Cardiac muscle cell (in vitro differentiated cells and primary cell): ENCODE measurements at regions not wholly inside any gene's neighbourhood (a gene's known extent, or its start where the extent isn't known, plus 50 kb on each side); places are given as distances from the start of the nearest gene placed in this dataset.
A peak's percentile ranks its signal among the peaks of the same experiment; 100 is the strongest.

Experiments
- DNase-seq, 2 donors: peaks; one replicate each; pipeline versions ENCODE4 v3.0.0 to v3.0.0-alpha.2; 2010 to 2017; ENCODE audit warnings: low read depth in 1 of 2, low spot score in 1 of 2
- H3K27ac ChIP-seq: fragments of 200-600 bp; sonication (generic); 2 replicates; pipeline ENCODE4 v1.5.1; 2016
- H3K27me3 ChIP-seq: fragments of 200-600 bp; sonication (generic); 2 replicates; pipeline ENCODE4 v1.6.0; 2016; ENCODE audit warnings: control low read depth
- H3K36me3 ChIP-seq: fragments of 200-600 bp; sonication (generic); 2 replicates; pipeline ENCODE4 v1.5.1; 2016; ENCODE audit warnings: control low read depth
- H3K4me1 ChIP-seq: fragments of 200-600 bp; sonication (generic); 2 replicates; pipeline ENCODE4 v1.8.1; 2017; ENCODE audit warnings: low read depth, mild to moderate bottlenecking, mixed run types
- H3K4me3 ChIP-seq: fragments of 200-600 bp; sonication (generic); 2 replicates; pipeline ENCODE4 v1.5.1; 2016; ENCODE audit warnings: mild to moderate bottlenecking
- H3K9me3 ChIP-seq: fragments of 200-600 bp; sonication (generic); 2 replicates; pipeline ENCODE4 v1.5.1; 2017; ENCODE audit warnings: low read depth, mild to moderate bottlenecking, control low read depth
- TF ChIP-seq, protein P1 (sequence below): IDR thresholded peaks from 2 replicates; pipeline ENCODE4 v1.5.1; 2012; ENCODE audit warnings: low read depth, mild to moderate bottlenecking, low read length

DNA sequence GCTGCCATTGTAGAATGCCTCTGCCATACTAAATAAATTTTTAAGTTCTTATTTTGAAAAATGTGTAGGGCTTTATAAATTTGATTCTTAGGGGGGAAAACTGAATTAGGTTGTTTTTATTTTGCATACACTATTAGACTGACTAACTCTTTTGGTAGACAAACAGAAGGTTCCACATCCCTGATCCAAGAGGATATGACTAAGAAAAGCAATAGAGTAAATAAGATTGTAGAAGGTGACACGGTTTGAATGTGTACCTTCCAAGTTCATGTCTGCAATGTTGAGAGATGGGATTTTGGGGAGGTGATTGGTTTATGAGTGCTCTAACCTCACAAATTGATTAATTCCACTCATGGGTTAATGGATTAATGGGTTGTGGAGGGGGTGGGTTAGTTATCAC is 127.9 kb downstream of the GLUL start:
- Histone ChIP-seq H3K27me3 (no peaks in the 10 kb centered on the region), H3K4me3 (no peak overlapping the region), H3K27ac (no peak overlapping the region), H3K4me1 (peaks cover 14% of the 10 kb centered on the region), H3K9me3 (no peaks in the 10 kb centered on the region), H3K36me3 (no peaks in the 10 kb centered on the region)
- TF ChIP-seq, protein P1, sequence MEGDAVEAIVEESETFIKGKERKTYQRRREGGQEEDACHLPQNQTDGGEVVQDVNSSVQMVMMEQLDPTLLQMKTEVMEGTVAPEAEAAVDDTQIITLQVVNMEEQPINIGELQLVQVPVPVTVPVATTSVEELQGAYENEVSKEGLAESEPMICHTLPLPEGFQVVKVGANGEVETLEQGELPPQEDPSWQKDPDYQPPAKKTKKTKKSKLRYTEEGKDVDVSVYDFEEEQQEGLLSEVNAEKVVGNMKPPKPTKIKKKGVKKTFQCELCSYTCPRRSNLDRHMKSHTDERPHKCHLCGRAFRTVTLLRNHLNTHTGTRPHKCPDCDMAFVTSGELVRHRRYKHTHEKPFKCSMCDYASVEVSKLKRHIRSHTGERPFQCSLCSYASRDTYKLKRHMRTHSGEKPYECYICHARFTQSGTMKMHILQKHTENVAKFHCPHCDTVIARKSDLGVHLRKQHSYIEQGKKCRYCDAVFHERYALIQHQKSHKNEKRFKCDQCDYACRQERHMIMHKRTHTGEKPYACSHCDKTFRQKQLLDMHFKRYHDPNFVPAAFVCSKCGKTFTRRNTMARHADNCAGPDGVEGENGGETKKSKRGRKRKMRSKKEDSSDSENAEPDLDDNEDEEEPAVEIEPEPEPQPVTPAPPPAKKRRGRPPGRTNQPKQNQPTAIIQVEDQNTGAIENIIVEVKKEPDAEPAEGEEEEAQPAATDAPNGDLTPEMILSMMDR: no peak
- no peak for DNase-seq

DNA sequence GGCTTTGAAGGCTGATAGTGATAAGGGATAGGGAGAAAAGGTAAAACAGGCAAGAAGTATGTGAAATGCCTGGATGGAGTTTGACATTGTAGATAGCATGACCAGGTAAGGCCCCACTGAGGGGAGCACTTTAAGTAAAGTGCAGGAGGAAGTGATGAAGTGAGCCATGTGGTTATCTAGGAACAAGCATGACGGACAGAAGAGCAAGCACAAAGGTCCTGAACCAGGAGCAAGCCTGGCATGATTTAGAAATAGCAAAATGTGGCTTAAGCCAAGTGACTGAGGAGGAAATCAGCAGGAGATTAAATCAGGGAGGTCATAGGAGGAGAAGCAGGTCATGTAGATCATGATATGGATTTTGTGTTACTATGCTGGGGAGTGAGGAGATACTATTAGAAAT is 129.2 kb downstream of the GLUL start:
- H3K4me3 ChIP-seq: no peak overlapping the region
- TF ChIP-seq, protein P1: no peak
- no peaks in the 10 kb centered on the region for H3K9me3 ChIP-seq
- H3K4me1 ChIP-seq: peaks cover 17% of the 10 kb centered on the region
- no peaks in the 10 kb centered on the region for H3K36me3 ChIP-seq
- H3K27me3 ChIP-seq: no peaks in the 10 kb centered on the region
- DNase-seq: peak in 1 of 2 donors; percentile 25
- H3K27ac ChIP-seq: no peak overlapping the region

DNA sequence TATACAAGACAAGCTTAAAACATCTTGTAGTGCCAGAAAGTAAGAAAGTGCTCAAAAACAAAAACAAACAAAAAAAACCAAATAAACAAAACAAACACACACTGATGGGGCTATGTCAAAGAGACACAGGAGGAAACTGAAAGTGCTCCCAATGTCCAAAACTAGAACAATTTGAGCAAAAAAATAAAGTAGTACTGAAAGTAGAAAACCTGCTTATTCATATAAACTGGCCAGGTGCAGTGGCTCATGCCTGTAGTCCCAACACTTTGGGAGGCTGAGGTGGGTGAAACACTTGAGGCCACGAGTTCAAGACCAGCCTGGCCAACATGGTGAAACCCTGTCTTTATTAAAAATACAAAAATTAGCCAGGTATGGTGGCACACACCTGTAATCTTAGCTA is 129.9 kb downstream of the GLUL start:
- Histone ChIP-seq H3K27me3 (no peaks in the 10 kb centered on the region), H3K4me3 (no peak overlapping the region), H3K4me1 (peaks cover 19% of the 10 kb centered on the region), H3K27ac (no peak overlapping the region), H3K36me3 (no peaks in the 10 kb centered on the region), H3K9me3 (no peaks in the 10 kb centered on the region)
- no peak for DNase-seq
- TF ChIP-seq, protein P1: no peak

DNA sequence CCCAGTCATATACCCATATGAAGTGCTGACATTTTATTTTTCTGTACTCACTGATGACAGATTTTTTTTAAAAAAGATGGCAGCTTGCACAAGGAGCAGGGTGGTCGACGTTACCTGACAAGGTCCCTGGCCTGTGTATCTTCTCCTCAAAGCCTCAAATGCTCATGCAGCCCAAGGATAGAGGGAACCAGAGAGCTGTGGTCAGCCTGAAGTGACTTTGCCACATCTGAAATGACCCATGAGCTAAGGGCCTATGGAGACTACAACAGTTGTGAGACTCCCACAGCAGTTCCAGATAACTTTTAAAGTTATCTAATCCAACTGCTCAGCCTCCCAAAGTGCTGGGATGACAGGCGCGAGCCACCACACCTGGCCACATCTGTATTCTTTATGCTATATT is 131.1 kb downstream of the GLUL start:
- H3K9me3 ChIP-seq: no peaks in the 10 kb centered on the region
- H3K27me3 ChIP-seq: no peaks in the 10 kb centered on the region
- TF ChIP-seq, protein P1: no peak
- no peak overlapping the region for H3K27ac ChIP-seq
- no peak for DNase-seq
- no peaks in the 10 kb centered on the region for H3K36me3 ChIP-seq
- H3K4me1 ChIP-seq: peaks cover 19% of the 10 kb centered on the region
- no peak overlapping the region for H3K4me3 ChIP-seq

DNA sequence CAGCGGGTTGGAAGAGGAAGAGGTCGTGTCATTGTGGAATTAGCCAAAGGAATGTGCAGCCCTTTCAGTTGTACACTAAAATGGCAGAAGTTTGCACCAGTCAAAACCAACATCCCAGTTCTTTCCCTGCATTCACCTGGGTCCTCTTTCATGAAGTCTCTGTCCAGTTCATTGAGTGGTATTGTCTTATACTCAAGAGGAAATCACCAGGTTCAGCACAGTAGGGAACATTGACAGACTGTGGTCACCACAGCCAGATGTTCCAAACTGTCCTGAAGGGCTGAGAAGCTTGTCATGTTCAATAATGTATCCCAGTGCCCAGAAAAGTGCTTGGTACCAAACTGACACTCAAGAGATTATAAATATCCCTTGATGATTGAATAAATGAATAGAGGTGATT is 131.6 kb downstream of the GLUL start:
- Histone ChIP-seq H3K27me3 (no peaks in the 10 kb centered on the region), H3K27ac (no peak overlapping the region), H3K9me3 (no peaks in the 10 kb centered on the region), H3K36me3 (no peaks in the 10 kb centered on the region), H3K4me3 (no peak overlapping the region), H3K4me1 (peaks cover 22% of the 10 kb centered on the region)
- TF ChIP-seq, protein P1: no peak
- no peak for DNase-seq

DNA sequence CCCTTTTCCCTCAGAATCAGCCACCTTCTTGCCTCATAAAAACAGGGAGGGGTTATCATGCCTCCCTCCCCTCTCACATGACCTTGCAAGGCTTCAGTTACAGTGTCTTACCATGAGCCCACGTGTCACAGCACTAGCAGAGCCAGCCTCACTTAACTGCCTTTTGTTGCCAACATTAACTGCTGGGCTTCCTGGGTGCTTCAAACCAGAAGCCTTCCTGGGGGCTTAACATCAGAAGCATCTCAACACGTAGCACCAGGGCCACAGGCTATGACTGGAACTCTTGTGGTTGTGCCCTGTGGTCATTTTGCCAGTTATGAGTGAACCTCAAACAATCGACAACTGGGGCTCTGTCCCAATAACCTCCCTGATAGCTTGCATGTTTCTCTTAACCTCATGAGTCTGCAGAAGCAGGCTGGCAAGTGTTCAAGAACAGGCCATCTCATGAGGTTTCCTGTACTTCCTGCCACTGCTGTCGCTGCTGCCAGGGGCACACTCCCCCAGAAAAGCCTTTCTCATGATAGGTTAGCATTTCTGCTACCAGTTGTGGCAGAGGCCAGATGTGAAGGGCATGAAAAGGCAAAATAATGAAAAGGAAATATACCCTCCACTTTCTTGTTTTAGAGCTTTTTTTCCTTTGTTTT is 132.2 kb downstream of the GLUL start:
- Histone ChIP-seq H3K27ac (no peak overlapping the region), H3K36me3 (no peaks in the 10 kb centered on the region), H3K4me1 (peaks cover 24% of the 10 kb centered on the region), H3K27me3 (no peaks in the 10 kb centered on the region), H3K9me3 (no peaks in the 10 kb centered on the region), H3K4me3 (no peak overlapping the region)
- DNase-seq: peak in 1 of 2 donors; percentile 60
- TF ChIP-seq, protein P1: no peak
